ENCODE measurements at regions not wholly inside any gene's neighbourhood (a gene's known extent, or its start where the extent isn't known, plus 50 kb on each side); places are given as distances from the start of the nearest gene placed in this dataset.

DNA sequence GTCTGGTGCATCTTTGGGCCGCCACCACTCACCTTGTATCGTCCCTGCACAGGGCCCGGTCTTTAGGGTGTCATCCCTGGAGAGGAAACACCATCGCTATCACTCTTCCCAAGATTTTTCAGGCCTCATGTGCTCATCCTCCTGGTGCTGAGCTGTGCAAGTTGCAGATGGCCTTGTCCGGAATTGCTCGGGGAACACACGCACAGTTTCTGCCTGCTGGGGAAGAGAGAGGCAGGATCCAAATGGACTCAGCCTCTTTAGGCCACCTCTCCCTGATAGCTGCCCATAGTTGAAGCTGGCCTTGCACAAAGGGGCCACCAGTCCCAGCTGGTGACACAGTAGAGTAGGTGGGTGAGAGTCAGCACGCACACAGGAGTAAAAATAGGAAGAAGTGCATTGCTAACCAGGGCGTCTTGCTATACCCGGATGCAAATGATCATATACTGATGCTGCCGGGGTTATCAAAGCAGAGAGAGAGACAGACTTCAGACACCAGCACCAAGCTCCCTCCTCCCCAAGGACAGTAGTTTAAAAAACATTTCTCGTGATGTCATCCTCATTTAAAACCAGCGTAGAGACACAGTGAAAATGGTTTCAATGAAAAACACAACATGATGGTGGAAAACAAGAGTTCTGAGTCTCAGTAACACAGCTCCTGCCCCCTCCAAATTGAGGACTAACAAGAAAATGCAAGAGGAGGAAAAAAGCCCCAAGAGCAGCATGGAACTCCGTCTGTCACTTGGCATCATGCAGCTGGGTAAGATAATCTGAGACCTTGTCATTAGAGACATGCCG lies 147.5 kb upstream of the NCK2 start (continued):
- TF ChIP-seq, protein P1, sequence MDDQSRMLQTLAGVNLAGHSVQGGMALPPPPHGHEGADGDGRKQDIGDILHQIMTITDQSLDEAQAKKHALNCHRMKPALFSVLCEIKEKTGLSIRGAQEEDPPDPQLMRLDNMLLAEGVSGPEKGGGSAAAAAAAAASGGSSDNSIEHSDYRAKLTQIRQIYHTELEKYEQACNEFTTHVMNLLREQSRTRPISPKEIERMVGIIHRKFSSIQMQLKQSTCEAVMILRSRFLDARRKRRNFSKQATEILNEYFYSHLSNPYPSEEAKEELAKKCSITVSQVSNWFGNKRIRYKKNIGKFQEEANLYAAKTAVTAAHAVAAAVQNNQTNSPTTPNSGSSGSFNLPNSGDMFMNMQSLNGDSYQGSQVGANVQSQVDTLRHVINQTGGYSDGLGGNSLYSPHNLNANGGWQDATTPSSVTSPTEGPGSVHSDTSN (IDR thresholded peaks at IDR 0.05) = no peak

DNA sequence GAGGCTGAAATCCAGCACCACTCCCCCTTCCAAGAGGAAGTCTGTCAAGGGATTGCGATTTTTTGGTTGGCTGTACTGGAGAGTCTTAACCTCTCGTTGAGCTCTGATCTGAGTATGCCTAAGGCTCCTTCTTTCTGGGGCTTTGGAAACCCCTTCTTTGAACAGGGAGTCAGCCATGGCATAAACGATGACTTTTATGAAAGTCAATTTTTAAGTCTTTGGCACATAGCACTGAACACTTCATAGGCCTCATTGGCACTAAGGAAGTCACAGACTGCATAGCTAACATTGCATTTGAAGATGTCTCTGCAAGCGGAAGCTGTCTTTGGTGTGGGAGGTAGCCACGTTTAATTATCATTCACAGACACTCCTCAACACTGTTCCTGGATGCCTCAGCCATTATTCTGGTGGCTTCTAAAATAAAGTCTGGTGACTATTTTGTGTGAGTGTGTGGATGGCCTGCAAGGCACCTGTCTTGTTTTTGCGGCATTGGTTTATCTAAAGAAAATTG lies 148.2 kb upstream of the NCK2 start:
- H3K9me3 ChIP-seq = no peaks in the 10 kb centered on the region
- no peaks in the 10 kb centered on the region for H3K79me2 ChIP-seq (ENCODE audit: insufficient read depth)
- H3K36me3 ChIP-seq (replicated peaks in 1 of 2; ENCODE audit: control insufficient read depth in 1 of 2, insufficient read depth in 2 of 2, low read length in 1 of 2) = no peaks in the 10 kb centered on the region
- ChIA-PET CTCF (interaction anchor here (1.2 to 2.2 kb wide), 3 partner anchors 13 to 20 kb away, joined by 4 to 6 read pairs (median 5); no protein-coding TSS in a partner anchor), POLR2A (no interaction called here)
- H3K9ac ChIP-seq = no peak overlapping the region
- H3K27me3 ChIP-seq (ENCODE audit: insufficient read depth) = no peaks in the 10 kb centered on the region
- no peak overlapping the region for H2AFZ ChIP-seq (ENCODE audit: low read depth)
- no peak overlapping the region for H3K4me2 ChIP-seq
- H3F3A ChIP-seq (replicated peaks; ENCODE audit: insufficient read depth) = no peaks in the 10 kb centered on the region
- no peak for DNase-seq
- H3K9me2 ChIP-seq = no peaks in the 10 kb centered on the region
- TF ChIP-seq NRF1 (IDR thresholded peaks at IDR 0.05; ENCODE audit: low read depth, low read length) (no peak), FOSL2 (IDR thresholded peaks at IDR 0.05; ENCODE audit: borderline replicate concordance, low read depth) (no peak), GABPA (IDR thresholded peaks at IDR 0.05; ENCODE audit: low read depth) (no peak)
- 67% methylated on average over 6 of the region's 6 CpGs for WGBS (ENCODE audit: low lambda C conversion rate)
- no peak overlapping the region for H3K4me3 ChIP-seq (ENCODE audit: low read depth in 2 of 2, low read length in 1 of 2)
- H4K20me1 ChIP-seq (ENCODE audit: insufficient read depth) = no peaks in the 10 kb centered on the region
- no peak overlapping the region for H3K27ac ChIP-seq (ENCODE audit: low read depth in 2 of 2, low read length in 1 of 2)
- peaks cover 0 to 11% of the 10 kb centered on the region in 2 experiments; a peak in 1 of 4 replicates for H3K4me1 ChIP-seq (ENCODE audit: control insufficient read depth in 1 of 2, insufficient read depth in 2 of 2, low read depth in 1 of 2, low read length in 1 of 2)

DNA sequence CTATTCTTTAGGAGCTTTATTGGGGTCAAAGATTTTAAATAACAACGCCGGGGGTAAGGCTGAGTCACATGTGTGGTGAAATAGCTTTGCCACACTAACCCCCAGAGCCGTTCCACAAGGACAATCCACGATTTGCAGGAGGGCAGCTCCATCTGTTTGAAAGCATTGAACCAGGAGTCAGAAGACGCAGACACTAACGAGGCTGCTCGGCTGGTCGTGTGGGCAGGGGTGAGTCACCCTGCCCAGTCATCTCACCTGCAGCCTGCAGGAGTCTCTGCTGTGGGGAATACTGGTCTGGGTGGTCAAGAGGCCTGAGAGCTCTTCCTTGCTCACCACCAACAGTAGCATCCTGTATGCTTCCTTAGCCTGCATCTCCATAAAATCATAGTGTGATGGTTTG lies 149.2 kb upstream of the NCK2 start:
- no peak overlapping the region for H3K9ac ChIP-seq
- H3K4me1 ChIP-seq (ENCODE audit: control insufficient read depth in 1 of 2, insufficient read depth in 2 of 2, low read depth in 1 of 2, low read length in 1 of 2) = peaks cover 0 to 11% of the 10 kb centered on the region in 2 experiments; a peak in 1 of 4 replicates
- TF ChIP-seq FOXJ3 (CRISPR knock-in tag; IDR thresholded peaks at IDR 0.05) (no peak), NFIC (IDR thresholded peaks at IDR 0.05; ENCODE audit: borderline replicate concordance) (no peak), FOSL2 (IDR thresholded peaks at IDR 0.05; ENCODE audit: borderline replicate concordance, low read depth) (no peak), YY1 (IDR thresholded peaks at IDR 0.05; ENCODE audit: low read depth) (no peak), MXI1 (IDR thresholded peaks at IDR 0.05; ENCODE audit: low read depth, low read length) (no peak), EZH2phosphoT487 (IDR thresholded peaks at IDR 0.05; ENCODE audit: borderline replicate concordance, low read depth) (no peak), POLR2AphosphoS5 (IDR thresholded peaks at IDR 0.05; ENCODE audit: low read depth, low read length) (no peak), NRF1 (IDR thresholded peaks at IDR 0.05; ENCODE audit: low read depth, low read length) (no peak), SIN3A (IDR thresholded peaks at IDR 0.05; ENCODE audit: borderline replicate concordance, low read depth, low read length) (no peak), TCF12 (IDR thresholded peaks at IDR 0.05) (no peak), RCOR1 (IDR thresholded peaks at IDR 0.05; ENCODE audit: low read length) (no peak), TAF1 (IDR thresholded peaks at IDR 0.05; ENCODE audit: borderline replicate concordance, low read depth, low read length) (no peak), TEAD4 (IDR thresholded peaks at IDR 0.05; ENCODE audit: borderline replicate concordance, insufficient read depth) (no peak), SMC3 (IDR thresholded peaks at IDR 0.05; ENCODE audit: low read depth, low read length) (no peak), ELF1 (IDR thresholded peaks at IDR 0.05) (no peak), RAD21 (IDR thresholded peaks at IDR 0.05; ENCODE audit: low read length) (no peak), EP300 (IDR thresholded peaks at IDR 0.05; ENCODE audit: borderline replicate concordance in 1 of 2, low read depth in 1 of 2, low read length in 1 of 2) (no peak)
- TF ChIP-seq, protein P1 (IDR thresholded peaks at IDR 0.05) = no peak
- H4K20me1 ChIP-seq (ENCODE audit: insufficient read depth) = no peaks in the 10 kb centered on the region
- no peak for DNase-seq
- WGBS (ENCODE audit: low lambda C conversion rate) = 49% methylated on average over 3 of the region's 8 CpGs
- no peaks in the 10 kb centered on the region for H3F3A ChIP-seq (replicated peaks; ENCODE audit: insufficient read depth)
- no peaks in the 10 kb centered on the region for H3K9me3 ChIP-seq
- no peaks in the 10 kb centered on the region for H3K27me3 ChIP-seq (ENCODE audit: insufficient read depth)
- H3K79me2 ChIP-seq (ENCODE audit: insufficient read depth) = no peaks in the 10 kb centered on the region
- no peaks in the 10 kb centered on the region for H3K9me2 ChIP-seq
- H3K4me3 ChIP-seq (ENCODE audit: low read depth in 2 of 2, low read length in 1 of 2) = no peak overlapping the region
- no peak overlapping the region for H3K27ac ChIP-seq (ENCODE audit: low read depth in 2 of 2, low read length in 1 of 2)
- ChIA-PET CTCF (interaction anchor here (0.8 to 2.2 kb wide), 3 partner anchors 12 to 19 kb away, joined by 3 to 6 read pairs (median 5); no protein-coding TSS in a partner anchor), POLR2A (no interaction called here)
- no peak overlapping the region for H3K4me2 ChIP-seq
- H2AFZ ChIP-seq (ENCODE audit: low read depth) = no peak overlapping the region
- H3K36me3 ChIP-seq (replicated peaks in 1 of 2; ENCODE audit: control insufficient read depth in 1 of 2, insufficient read depth in 2 of 2, low read length in 1 of 2) = no peaks in the 10 kb centered on the region

Data from SK-N-SH (cell line).